ENCODE measurements at regions not wholly inside any gene's neighbourhood (a gene's known extent, or its start where the extent isn't known, plus 50 kb on each side); places are given as distances from the start of the nearest gene placed in this dataset.

DNA sequence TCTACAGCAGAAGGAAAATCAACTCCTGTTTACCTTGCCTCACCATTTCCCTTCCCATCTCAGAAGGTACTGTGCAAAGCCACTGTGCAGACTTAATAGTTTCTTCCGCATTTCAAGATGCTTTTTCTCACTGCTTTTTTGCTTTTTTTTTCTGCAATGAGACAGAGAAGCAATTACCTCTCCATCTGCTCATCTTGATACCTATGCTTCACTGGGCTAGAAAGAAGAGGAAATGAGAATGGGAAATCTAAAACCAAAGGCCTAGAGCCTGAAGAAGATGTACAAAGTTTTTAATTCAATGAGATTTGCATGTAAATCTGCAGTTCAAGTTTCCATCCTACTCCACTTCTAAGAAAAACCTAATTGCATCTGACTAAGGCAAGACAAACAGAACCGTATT, 238.1 kb upstream of the SETMAR start:
- TF ChIP-seq, protein P1, sequence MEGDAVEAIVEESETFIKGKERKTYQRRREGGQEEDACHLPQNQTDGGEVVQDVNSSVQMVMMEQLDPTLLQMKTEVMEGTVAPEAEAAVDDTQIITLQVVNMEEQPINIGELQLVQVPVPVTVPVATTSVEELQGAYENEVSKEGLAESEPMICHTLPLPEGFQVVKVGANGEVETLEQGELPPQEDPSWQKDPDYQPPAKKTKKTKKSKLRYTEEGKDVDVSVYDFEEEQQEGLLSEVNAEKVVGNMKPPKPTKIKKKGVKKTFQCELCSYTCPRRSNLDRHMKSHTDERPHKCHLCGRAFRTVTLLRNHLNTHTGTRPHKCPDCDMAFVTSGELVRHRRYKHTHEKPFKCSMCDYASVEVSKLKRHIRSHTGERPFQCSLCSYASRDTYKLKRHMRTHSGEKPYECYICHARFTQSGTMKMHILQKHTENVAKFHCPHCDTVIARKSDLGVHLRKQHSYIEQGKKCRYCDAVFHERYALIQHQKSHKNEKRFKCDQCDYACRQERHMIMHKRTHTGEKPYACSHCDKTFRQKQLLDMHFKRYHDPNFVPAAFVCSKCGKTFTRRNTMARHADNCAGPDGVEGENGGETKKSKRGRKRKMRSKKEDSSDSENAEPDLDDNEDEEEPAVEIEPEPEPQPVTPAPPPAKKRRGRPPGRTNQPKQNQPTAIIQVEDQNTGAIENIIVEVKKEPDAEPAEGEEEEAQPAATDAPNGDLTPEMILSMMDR (IDR thresholded peaks at IDR 0.05): no peak
- no peak for TF ChIP-seq POLR2A (IDR thresholded peaks at IDR 0.05)

Measured in body of pancreas (tissue), 4 donors.